HUES48 (cell line): ENCODE measurements at regions not wholly inside any gene's neighbourhood (a gene's known extent, or its start where the extent isn't known, plus 50 kb on each side); places are given as distances from the start of the nearest gene placed in this dataset.

ENCODE experiments used
- H3K27ac ChIP-seq: one replicate; pipeline ENCODE4 v1.7.0; 2013; ENCODE audit warnings: low read depth, low read length, inconsistent platforms
- H3K27me3 ChIP-seq: 2 replicates; pipeline ENCODE4 v1.6.1; 2013; ENCODE audit warnings: mild to moderate bottlenecking, low read length; ENCODE audit not compliant: control insufficient read depth, insufficient read depth
- H3K36me3 ChIP-seq: 2 replicates; pipeline ENCODE4 v1.6.1; 2013; ENCODE audit warnings: low read length; ENCODE audit not compliant: control insufficient read depth, insufficient read depth
- H3K4me1 ChIP-seq: 2 replicates; pipeline ENCODE4 v1.6.1; 2013; ENCODE audit warnings: mild to moderate bottlenecking, low read length; ENCODE audit not compliant: control insufficient read depth, insufficient read depth
- H3K4me3 ChIP-seq: 2 replicates; pipeline ENCODE4 v1.5.1; 2013; ENCODE audit warnings: mild to moderate bottlenecking, low read depth, low read length
- H3K9ac ChIP-seq: 2 replicates; pipeline ENCODE4 v1.6.1; 2013; ENCODE audit warnings: mild to moderate bottlenecking, low read depth, low read length, moderate library complexity
- H3K9me3 ChIP-seq: 2 replicates; pipeline ENCODE4 v1.6.1; 2013; ENCODE audit warnings: low read length; ENCODE audit not compliant: control insufficient read depth, insufficient read depth

- no peaks in the 10 kb centered on the region for H3K4me1 ChIP-seq
- no peaks in the 10 kb centered on the region for H3K9me3 ChIP-seq
- H3K36me3 ChIP-seq: no peaks in the 10 kb centered on the region
- no peak overlapping the region for H3K9ac ChIP-seq
- no peak overlapping the region for H3K4me3 ChIP-seq
- H3K27ac ChIP-seq: no peak overlapping the region
- 0 out of 2 replicates have a peak, but pooled peaks cover 2% of the 10 kb centered on the region for H3K27me3 ChIP-seq
Measured at GRCh38 chr4:89599026-89599425, 237.9 kb downstream of the SNCA start.

- H3K4me1 ChIP-seq: no peaks in the 10 kb centered on the region
Measured at GRCh38 chr4:89598602-89599001, 238.4 kb downstream of the SNCA start.

GRCh38 chr4:89595125-89595789 is 241.7 kb downstream of the SNCA start:
- no peaks in the 10 kb centered on the region for H3K4me1 ChIP-seq
- H3K27me3 ChIP-seq: peaks cover 21% of the 10 kb centered on the region
- H3K9me3 ChIP-seq: no peaks in the 10 kb centered on the region
- H3K9ac ChIP-seq: no peak overlapping the region
- no peak overlapping the region for H3K4me3 ChIP-seq
- H3K27ac ChIP-seq: no peak overlapping the region
- no peaks in the 10 kb centered on the region for H3K36me3 ChIP-seq

More at GRCh38 chr4:89598602-89599001, 238.4 kb downstream of the SNCA start:
- Histone ChIP-seq H3K27ac (no peak overlapping the region), H3K27me3 (0 out of 2 replicates have a peak, but pooled peaks cover 2% of the 10 kb centered on the region), H3K36me3 (no peaks in the 10 kb centered on the region), H3K4me3 (no peak overlapping the region), H3K9ac (no peak overlapping the region), H3K9me3 (no peaks in the 10 kb centered on the region)

- Histone ChIP-seq H3K9ac (no peak overlapping the region), H3K27ac (no peak overlapping the region), H3K27me3 (peaks cover 47% of the 10 kb centered on the region), H3K4me3 (no peak overlapping the region), H3K9me3 (no peaks in the 10 kb centered on the region), H3K36me3 (no peaks in the 10 kb centered on the region), H3K4me1 (no peaks in the 10 kb centered on the region)
Measured at GRCh38 chr4:89590128-89590527, 246.8 kb downstream of the SNCA start.

GRCh38 chr4:89588421-89588820 is 248.5 kb downstream of the SNCA start:
- Histone ChIP-seq H3K4me3 (no peak overlapping the region), H3K9ac (no peak overlapping the region), H3K27ac (no peak overlapping the region), H3K9me3 (no peaks in the 10 kb centered on the region), H3K36me3 (no peaks in the 10 kb centered on the region), H3K4me1 (no peaks in the 10 kb centered on the region), H3K27me3 (peaks cover 45% of the 10 kb centered on the region)

- H3K9me3 ChIP-seq: no peaks in the 10 kb centered on the region
- H3K27ac ChIP-seq: no peak overlapping the region
- H3K27me3 ChIP-seq: peaks cover 45% of the 10 kb centered on the region
- H3K9ac ChIP-seq: no peak overlapping the region
- H3K4me1 ChIP-seq: no peaks in the 10 kb centered on the region
- no peak overlapping the region for H3K4me3 ChIP-seq
- no peaks in the 10 kb centered on the region for H3K36me3 ChIP-seq
Measured at GRCh38 chr4:89587364-89587763, 249.6 kb downstream of the SNCA start.

- Histone ChIP-seq H3K4me1 (no peaks in the 10 kb centered on the region), H3K27me3 (peaks cover 43% of the 10 kb centered on the region), H3K9ac (no peak overlapping the region), H3K27ac (no peak overlapping the region), H3K4me3 (no peak overlapping the region), H3K36me3 (no peaks in the 10 kb centered on the region), H3K9me3 (no peaks in the 10 kb centered on the region)
Measured at GRCh38 chr4:89586864-89587263, 250.1 kb downstream of the SNCA start.

GRCh38 chr4:89586318-89586717 is 250.6 kb downstream of the SNCA start:
- Histone ChIP-seq H3K27ac (no peak overlapping the region), H3K36me3 (no peaks in the 10 kb centered on the region), H3K4me1 (no peaks in the 10 kb centered on the region), H3K9me3 (no peaks in the 10 kb centered on the region), H3K4me3 (no peak overlapping the region), H3K9ac (no peak overlapping the region), H3K27me3 (peaks cover 37% of the 10 kb centered on the region)

GRCh38 chr4:89582756-89583505 is 254.0 kb downstream of the SNCA start:
- no peak overlapping the region for H3K27ac ChIP-seq
- H3K27me3 ChIP-seq: peaks cover 4% of the 10 kb centered on the region
- H3K4me1 ChIP-seq: no peaks in the 10 kb centered on the region
- H3K9me3 ChIP-seq: no peaks in the 10 kb centered on the region
- H3K9ac ChIP-seq: no peak overlapping the region
- no peaks in the 10 kb centered on the region for H3K36me3 ChIP-seq
- no peak overlapping the region for H3K4me3 ChIP-seq

GRCh38 chr4:89579771-89580170 is 257.2 kb downstream of the SNCA start:
- Histone ChIP-seq H3K4me3 (no peak overlapping the region), H3K36me3 (no peaks in the 10 kb centered on the region), H3K4me1 (no peaks in the 10 kb centered on the region), H3K9ac (no peak overlapping the region), H3K27me3 (no peaks in the 10 kb centered on the region), H3K27ac (no peak overlapping the region), H3K9me3 (no peaks in the 10 kb centered on the region)

GRCh38 chr4:89576246-89576645 is 260.7 kb downstream of the SNCA start:
- Histone ChIP-seq H3K4me3 (no peak overlapping the region), H3K9ac (no peak overlapping the region), H3K4me1 (peaks cover 9% of the 10 kb centered on the region), H3K27me3 (no peaks in the 10 kb centered on the region), H3K27ac (no peak overlapping the region), H3K9me3 (no peaks in the 10 kb centered on the region), H3K36me3 (no peaks in the 10 kb centered on the region)
